ENCODE measurements at regions not wholly inside any gene's neighbourhood (a gene's known extent, or its start where the extent isn't known, plus 50 kb on each side); places are given as distances from the start of the nearest gene placed in this dataset.

DNA sequence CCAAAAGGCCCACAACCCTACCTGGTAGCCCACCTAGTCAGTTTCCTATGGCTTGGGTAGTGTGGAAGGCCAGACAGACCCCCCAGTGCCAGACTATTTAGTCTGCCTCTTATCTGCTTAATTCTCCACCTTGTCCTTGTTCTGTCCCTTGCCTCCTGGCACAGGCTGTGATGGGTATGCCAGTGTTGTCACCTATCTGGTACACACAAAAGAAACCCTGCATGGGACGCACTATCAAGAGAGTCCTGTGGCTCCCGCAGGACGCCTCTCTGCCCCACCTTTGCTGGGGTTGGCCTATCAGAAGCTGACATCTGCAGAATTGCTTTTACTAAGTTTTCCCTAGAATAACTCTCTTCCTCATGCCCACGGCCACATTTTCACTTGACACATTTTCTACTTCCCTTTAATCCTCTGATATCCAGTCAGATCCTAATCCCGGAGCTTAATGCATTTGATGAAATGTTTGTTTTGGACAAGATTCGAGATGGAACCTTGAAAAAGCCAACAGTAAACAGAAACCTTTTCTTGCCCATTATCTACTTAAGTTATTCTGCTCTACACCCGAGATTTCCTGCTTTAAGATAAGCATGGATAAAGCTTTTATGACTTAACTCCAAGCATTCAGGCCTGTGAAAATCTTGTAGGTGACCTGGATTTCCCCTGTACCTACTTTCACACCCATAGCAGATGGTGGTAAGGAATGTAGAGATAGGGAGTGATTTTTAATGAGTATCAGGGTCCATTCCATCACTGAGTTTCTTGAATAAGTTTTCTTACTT, 468.5 kb downstream of the ZNF608 start:
- TF ChIP-seq, protein P1, sequence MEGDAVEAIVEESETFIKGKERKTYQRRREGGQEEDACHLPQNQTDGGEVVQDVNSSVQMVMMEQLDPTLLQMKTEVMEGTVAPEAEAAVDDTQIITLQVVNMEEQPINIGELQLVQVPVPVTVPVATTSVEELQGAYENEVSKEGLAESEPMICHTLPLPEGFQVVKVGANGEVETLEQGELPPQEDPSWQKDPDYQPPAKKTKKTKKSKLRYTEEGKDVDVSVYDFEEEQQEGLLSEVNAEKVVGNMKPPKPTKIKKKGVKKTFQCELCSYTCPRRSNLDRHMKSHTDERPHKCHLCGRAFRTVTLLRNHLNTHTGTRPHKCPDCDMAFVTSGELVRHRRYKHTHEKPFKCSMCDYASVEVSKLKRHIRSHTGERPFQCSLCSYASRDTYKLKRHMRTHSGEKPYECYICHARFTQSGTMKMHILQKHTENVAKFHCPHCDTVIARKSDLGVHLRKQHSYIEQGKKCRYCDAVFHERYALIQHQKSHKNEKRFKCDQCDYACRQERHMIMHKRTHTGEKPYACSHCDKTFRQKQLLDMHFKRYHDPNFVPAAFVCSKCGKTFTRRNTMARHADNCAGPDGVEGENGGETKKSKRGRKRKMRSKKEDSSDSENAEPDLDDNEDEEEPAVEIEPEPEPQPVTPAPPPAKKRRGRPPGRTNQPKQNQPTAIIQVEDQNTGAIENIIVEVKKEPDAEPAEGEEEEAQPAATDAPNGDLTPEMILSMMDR (IDR thresholded peaks at IDR 0.05), result no peak
- TF ChIP-seq EZH2 (IDR thresholded peaks at IDR 0.05; ENCODE audit: borderline replicate concordance, insufficient read depth, low read depth, low read length, poor library complexity, severe bottlenecking), result no peak
- Histone ChIP-seq H3K36me3 (replicated peaks in 1 of 2; ENCODE audit: control extremely low read depth in 1 of 2, control insufficient read depth in 1 of 2, extremely low read depth in 1 of 2, insufficient read depth in 2 of 2, low read length in 1 of 2) (no peaks in the 10 kb centered on the region), H3K27me3 (replicated peaks in 1 of 4; ENCODE audit: control extremely low read depth in 1 of 4, control insufficient read depth in 3 of 4, insufficient read depth in 4 of 4, low read length in 3 of 4) (no peaks in the 10 kb centered on the region), H3K4me3 (ENCODE audit: control extremely low read depth in 1 of 5, extremely low read depth in 1 of 5, insufficient read depth in 1 of 5, low read depth in 2 of 5, low read length in 4 of 5) (no peak overlapping the region), H3K4me1 (ENCODE audit: control insufficient read depth in 2 of 2, insufficient read depth in 2 of 2, low read length in 2 of 2) (no peaks in the 10 kb centered on the region), H2AFZ (ENCODE audit: insufficient read depth, low read depth, low read length, poor library complexity, severe bottlenecking) (no peak overlapping the region), H4K20me1 (ENCODE audit: control insufficient read depth, insufficient read depth, low read length, poor library complexity, severe bottlenecking) (no peaks in the 10 kb centered on the region), H3K27ac (ENCODE audit: low read length in 2 of 2) (no peak overlapping the region), H3K4me2 (replicated peaks; ENCODE audit: low read depth, low read length, poor library complexity, severe bottlenecking) (no peak overlapping the region), H3K9me3 (ENCODE audit: control extremely low read depth in 1 of 3, control insufficient read depth in 2 of 3, insufficient read depth in 1 of 3, low read length in 2 of 3) (no peaks in the 10 kb centered on the region), H3K79me2 (ENCODE audit: control insufficient read depth, insufficient read depth, low read length) (no peaks in the 10 kb centered on the region), H3K9ac (ENCODE audit: low read length) (no peak overlapping the region)
- ATAC-seq (ENCODE audit: low read depth), result no peak
- Mint-ChIP-seq H3K4me3 (no peak overlapping the region), H3K4me1 (no peaks in the 10 kb centered on the region), H3K27me3 (no peaks in the 10 kb centered on the region), H3K27ac (no peak overlapping the region), H3K9me3 (ENCODE audit: insufficient read depth) (no peaks in the 10 kb centered on the region)
- 95% methylated on average over 3 of the region's 7 CpGs for WGBS (ENCODE audit: insufficient coverage)
- ChIA-PET POLR2A (no interaction called here), CTCF (no interaction called here)
- no peak for DNase-seq
- intact Hi-C loops (cut with micrococcal nuclease), result no loop called here

DNA sequence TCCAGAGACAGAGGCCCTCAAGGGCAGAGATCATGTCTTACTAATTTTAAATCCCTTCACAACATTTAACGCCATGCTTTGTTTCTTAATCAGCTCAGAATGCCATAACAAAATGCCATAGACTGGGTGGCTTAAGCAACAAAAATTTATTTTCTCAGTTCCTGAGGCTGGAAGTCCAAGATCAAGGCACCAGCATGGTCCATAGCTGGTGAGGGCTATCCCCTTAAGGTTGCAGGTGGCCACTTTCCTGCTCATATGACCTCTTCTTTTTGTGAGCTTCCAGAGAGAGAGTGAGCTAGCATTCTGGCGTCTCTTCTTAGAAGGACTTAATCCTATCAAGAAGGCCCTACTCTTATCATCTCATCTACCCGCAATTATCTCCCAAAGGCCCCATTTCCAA, 470.3 kb downstream of the ZNF608 start:
- Histone ChIP-seq H2AFZ (ENCODE audit: insufficient read depth, low read depth, low read length, poor library complexity, severe bottlenecking) (no peak overlapping the region), H3K27ac (ENCODE audit: low read length in 2 of 2) (no peak overlapping the region), H3K9me3 (ENCODE audit: control extremely low read depth in 1 of 3, control insufficient read depth in 2 of 3, insufficient read depth in 1 of 3, low read length in 2 of 3) (no peaks in the 10 kb centered on the region), H3K4me1 (ENCODE audit: control insufficient read depth in 2 of 2, insufficient read depth in 2 of 2, low read length in 2 of 2) (no peaks in the 10 kb centered on the region), H3K27me3 (replicated peaks in 1 of 4; ENCODE audit: control extremely low read depth in 1 of 4, control insufficient read depth in 3 of 4, insufficient read depth in 4 of 4, low read length in 3 of 4) (no peaks in the 10 kb centered on the region), H3K79me2 (ENCODE audit: control insufficient read depth, insufficient read depth, low read length) (no peaks in the 10 kb centered on the region), H4K20me1 (ENCODE audit: control insufficient read depth, insufficient read depth, low read length, poor library complexity, severe bottlenecking) (no peaks in the 10 kb centered on the region), H3K4me3 (ENCODE audit: control extremely low read depth in 1 of 5, extremely low read depth in 1 of 5, insufficient read depth in 1 of 5, low read depth in 2 of 5, low read length in 4 of 5) (no peak overlapping the region), H3K9ac (ENCODE audit: low read length) (no peak overlapping the region), H3K36me3 (replicated peaks in 1 of 2; ENCODE audit: control extremely low read depth in 1 of 2, control insufficient read depth in 1 of 2, extremely low read depth in 1 of 2, insufficient read depth in 2 of 2, low read length in 1 of 2) (no peaks in the 10 kb centered on the region), H3K4me2 (replicated peaks; ENCODE audit: low read depth, low read length, poor library complexity, severe bottlenecking) (no peak overlapping the region)
- ChIA-PET POLR2A (no interaction called here), CTCF (no interaction called here)
- no peak for ATAC-seq (ENCODE audit: low read depth)
- H3K4me1 Mint-ChIP-seq, result no peaks in the 10 kb centered on the region
- no peaks in the 10 kb centered on the region for H3K27me3 Mint-ChIP-seq
- no peak overlapping the region for H3K4me3 Mint-ChIP-seq
- 100% methylated on average over 1 of the region's 3 CpGs for WGBS (ENCODE audit: insufficient coverage)
- no peak for TF ChIP-seq EZH2 (IDR thresholded peaks at IDR 0.05; ENCODE audit: borderline replicate concordance, insufficient read depth, low read depth, low read length, poor library complexity, severe bottlenecking)
- TF ChIP-seq, protein P1 (IDR thresholded peaks at IDR 0.05), result no peak
- no peak for DNase-seq
- intact Hi-C loops (cut with micrococcal nuclease), result no loop called here
- no peak overlapping the region for H3K27ac Mint-ChIP-seq
- no peaks in the 10 kb centered on the region for H3K9me3 Mint-ChIP-seq (ENCODE audit: insufficient read depth)
